IMR-90 (cell line): ENCODE measurements at regions not wholly inside any gene's neighbourhood (a gene's known extent, or its start where the extent isn't known, plus 50 kb on each side); places are given as distances from the start of the nearest gene placed in this dataset.
"Not testable (repeated sequence)": the region's sequence is repeated elsewhere in the genome, so short reads cannot be mapped to it uniquely, and the experiment has no call there.

Experiments used
- ATAC-seq: fragments of 200-7000 bp; cut with Tn5 transposase; 2 replicates; pipeline ENCODE4 v1.9.1; 2020; ENCODE audit warnings: low read depth, mild to moderate bottlenecking, moderate library complexity
- BruUV-seq: library from RNA; stranded (reverse); fragments of 400-500 nt; replicated peaks from 2 replicates; lab custom pipeline; 2021; lab: Mats Ljungman, UMichigan
- CTCF ChIA-PET: fragments of 300-600 bp; formaldehyde crosslinking; extraction: SDS; loops from one replicate; lab custom pipeline; 2021; ENCODE audit warnings: antibody characterized with exemption; lab: Yijun Ruan, JAX
- POLR2A ChIA-PET: fragments of 300-600 bp; sonication (Branson Sonifier 250); formaldehyde crosslinking; loops from one replicate; lab custom pipeline; 2022; ENCODE audit warnings: antibody characterized with exemption; ENCODE audit not compliant: unreplicated experiment; lab: Charles Lee
- DNase-seq: peaks from one replicate; pipeline ENCODE4 v3.0.0; 2013
- H2AFZ ChIP-seq: replicated peaks from 2 replicates; pipeline ENCODE3; 2013; ENCODE audit warnings: low read length, mild to moderate bottlenecking; ENCODE audit not compliant: poor library complexity
- H2AK5ac ChIP-seq: 2 replicates; pipeline ENCODE4 v1.6.1; 2013; ENCODE audit warnings: low read depth, low read length, inconsistent platforms
- H2AK9ac ChIP-seq: replicated peaks from 2 replicates; pipeline ENCODE3; 2013; ENCODE audit warnings: mild to moderate bottlenecking, low read depth, low read length, moderate library complexity; ENCODE audit not compliant: poor library complexity
- H2BK120ac ChIP-seq: 2 replicates; pipeline ENCODE4 v1.6.1; 2013; ENCODE audit warnings: low read depth, low read length, inconsistent platforms
- H2BK15ac ChIP-seq: 3 replicates; pipeline ENCODE4 v1.6.1; 2013; ENCODE audit warnings: low read depth, low read length, inconsistent platforms
- H2BK20ac ChIP-seq: 2 replicates; pipeline ENCODE4 v1.6.1; 2013; ENCODE audit warnings: low read depth, mild to moderate bottlenecking, inconsistent platforms, low read length, moderate library complexity
- H2BK5ac ChIP-seq: 2 replicates; pipeline ENCODE4 v1.6.1; 2013; ENCODE audit warnings: mild to moderate bottlenecking, low read depth, low read length, inconsistent platforms; ENCODE audit not compliant: poor library complexity, severe bottlenecking
- H3K14ac ChIP-seq: replicated peaks from 2 replicates; pipeline ENCODE4 v1.6.1; 2013; ENCODE audit warnings: low read depth, low read length, inconsistent platforms
- H3K18ac ChIP-seq: 2 replicates; pipeline ENCODE4 v1.6.1; 2013; ENCODE audit warnings: low read depth, low read length, control low read depth
- H3K23ac ChIP-seq: 2 replicates; pipeline ENCODE4 v1.6.1; 2013; ENCODE audit warnings: low read depth, low read length, inconsistent platforms
- H3K27ac ChIP-seq: 2 replicates; pipeline ENCODE4 v1.5.1; 2013; ENCODE audit warnings: mild to moderate bottlenecking, control low read depth, low read length; ENCODE audit not compliant: insufficient read depth
- H3K27me3 ChIP-seq: 2 replicates; pipeline ENCODE4 v1.6.1; 2013; ENCODE audit warnings: low read length; ENCODE audit not compliant: control insufficient read depth, insufficient read depth
- H3K36me3 ChIP-seq: 2 replicates; pipeline ENCODE4 v1.6.1; 2013; ENCODE audit warnings: low read length, mixed read lengths; ENCODE audit not compliant: control insufficient read depth, insufficient read depth
- H3K4ac ChIP-seq: 2 replicates; pipeline ENCODE4 v1.6.1; 2013; ENCODE audit warnings: low read depth, low read length, inconsistent platforms
- H3K4me1 ChIP-seq: 2 replicates; pipeline ENCODE4 v1.6.1; 2013; ENCODE audit warnings: low read length, mixed read lengths; ENCODE audit not compliant: control insufficient read depth, insufficient read depth
- H3K4me2 ChIP-seq: 2 replicates; pipeline ENCODE4 v1.6.1; 2013; ENCODE audit warnings: low read depth, mild to moderate bottlenecking, control low read depth, low read length, moderate library complexity
- H3K4me3 ChIP-seq: 2 replicates; pipeline ENCODE4 v1.5.1; 2013; ENCODE audit warnings: low read depth, mild to moderate bottlenecking, control low read depth, low read length, moderate library complexity; ENCODE audit not compliant: insufficient read depth
- H3K56ac ChIP-seq: 2 replicates; pipeline ENCODE4 v1.6.1; 2013; ENCODE audit warnings: low read length, inconsistent platforms; ENCODE audit not compliant: insufficient read depth; ENCODE audit errors: extremely low read depth
- H3K79me1 ChIP-seq, 2 experiments: 2 replicates each; pipeline ENCODE4 v1.6.1; 2013; ENCODE audit warnings: low read length in 2 of 2, inconsistent platforms in 1 of 2, low read depth in 1 of 2
- H3K9ac ChIP-seq: 2 replicates; pipeline ENCODE4 v1.6.1; 2013; ENCODE audit warnings: low read depth, low read length, control low read depth
- H3K9me1 ChIP-seq: 2 replicates; pipeline ENCODE4 v1.6.1; 2013; ENCODE audit warnings: low read length, inconsistent platforms; ENCODE audit not compliant: insufficient read depth
- H3K9me3 ChIP-seq: 2 replicates; pipeline ENCODE4 v1.6.1; 2013; ENCODE audit warnings: low read length; ENCODE audit not compliant: control insufficient read depth, insufficient read depth
- H4K20me1 ChIP-seq: 2 replicates; pipeline ENCODE4 v1.6.1; 2013; ENCODE audit warnings: low read length, inconsistent platforms; ENCODE audit not compliant: insufficient read depth
- H4K5ac ChIP-seq: 2 replicates; pipeline ENCODE4 v1.6.1; 2013; ENCODE audit warnings: mild to moderate bottlenecking, low read depth, low read length, control low read depth
- H4K8ac ChIP-seq, 2 experiments: 2 replicates each; pipeline ENCODE4 v1.6.1; 2013; ENCODE audit warnings: low read depth in 2 of 2, low read length in 2 of 2, control low read depth in 1 of 2, inconsistent platforms in 1 of 2
- H4K91ac ChIP-seq: 2 replicates; pipeline ENCODE4 v1.6.1; 2013; ENCODE audit warnings: low read depth, low read length, inconsistent platforms; ENCODE audit not compliant: insufficient read depth
- WGBS, 2 experiments: methylation state at CpG; one replicate each; pipeline versions ENCODE4 v1.1.5 to v1.1.7; 2013; ENCODE audit warnings: missing lambda C conversion rate in 2 of 2; ENCODE audit not compliant: insufficient read length in 1 of 2; ENCODE audit errors: extremely low coverage in 2 of 2; 5-methylcytosine and 5-hydroxymethylcytosine counted together
- dilution Hi-C: fragments of 300-500 bp; cut with HindIII; formaldehyde crosslinking; loops from one replicate; pipeline ENCODE4 v1.14.3; 2018; ENCODE audit warnings: low sequenced_read_pairs; ENCODE audit not compliant: unreplicated experiment
- in situ Hi-C: fragments of 300-500 bp; cut with MboI; formaldehyde crosslinking; loops from 3 replicates; pipeline ENCODE4 v1.14.3; 2019; ENCODE audit warnings: low sequenced_read_pairs, inconsistent platforms, mixed read lengths
- intact Hi-C: fragments of 100-400 bp; cut with micrococcal nuclease; formaldehyde crosslinking; loops from 2 replicates; pipeline ENCODE4 v1.10.0; 2022

DNA sequence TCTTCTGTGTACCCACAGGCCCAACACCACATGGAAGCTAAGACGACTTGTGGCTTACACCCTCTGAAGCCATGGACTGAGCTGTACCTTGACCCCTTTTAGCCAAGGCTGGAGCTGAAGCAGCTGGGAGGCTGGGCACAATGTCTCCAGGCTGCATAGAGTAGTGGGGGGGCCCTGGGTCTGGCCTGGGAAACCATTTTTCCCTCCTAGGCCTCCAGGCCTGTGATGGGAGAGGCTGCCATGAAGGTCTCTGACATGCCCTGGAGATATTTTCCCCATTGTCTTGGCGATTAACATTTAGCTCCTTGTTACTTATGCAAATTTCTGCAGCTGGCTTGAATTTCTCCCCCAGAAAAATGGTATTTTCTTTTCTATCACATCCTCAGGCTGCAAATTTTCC is 72.9 kb upstream of the SLC24A3 start:
- H2AK9ac ChIP-seq, H3K27ac ChIP-seq, H2AK5ac ChIP-seq, dilution Hi-C loops, CTCF ChIA-PET, H2BK5ac ChIP-seq, DNase-seq, H4K8ac ChIP-seq, in situ Hi-C loops, H3K4me2 ChIP-seq, BruUV-seq, H3K23ac ChIP-seq, H3K4me1 ChIP-seq, H2BK120ac ChIP-seq, H3K56ac ChIP-seq, ATAC-seq, H3K4ac ChIP-seq, H2BK20ac ChIP-seq, H4K91ac ChIP-seq, H4K20me1 ChIP-seq, intact Hi-C loops, H3K14ac ChIP-seq, H2BK15ac ChIP-seq, H3K9me1 ChIP-seq, H3K27me3 ChIP-seq, H2AFZ ChIP-seq, H3K4me3 ChIP-seq, POLR2A ChIA-PET, H3K9ac ChIP-seq, H3K79me1 ChIP-seq, H3K36me3 ChIP-seq, H4K5ac ChIP-seq, H3K18ac ChIP-seq: not testable (repeated sequence)
- peaks cover 15% of the 10 kb centered on the region for H3K9me3 ChIP-seq
- WGBS, 2 experiments, result 57% methylated on average over 1 of the region's 2 CpGs; no CpG with 5 or more reads in 1 of the 2 experiments
